ENCODE measurements at regions not wholly inside any gene's neighbourhood (a gene's known extent, or its start where the extent isn't known, plus 50 kb on each side); places are given as distances from the start of the nearest gene placed in this dataset.

- TF ChIP-seq CTCF (IDR thresholded peaks at IDR 0.05; ENCODE audit: low read depth, low read length, missing control alignments) = no peak
- no peak overlapping the region for H3K4me3 ChIP-seq (replicated peaks; ENCODE audit: low read depth, low read length)
- no peak for DNase-seq (ENCODE audit: extremely low read depth, low read depth)
These were observed 503.0 kb downstream of the LIG4 start for GRCh38 chr13:107712145-107712860.

GRCh38 chr13:107690181-107690580 lies 525.2 kb downstream of the LIG4 start:
- H3K4me3 ChIP-seq (replicated peaks; ENCODE audit: low read depth, low read length) = no peak overlapping the region
- no peak for TF ChIP-seq CTCF (IDR thresholded peaks at IDR 0.05; ENCODE audit: low read depth, low read length, missing control alignments)
- DNase-seq (ENCODE audit: extremely low read depth, low read depth) = no peak

- no peak for DNase-seq (ENCODE audit: extremely low read depth, low read depth)
- TF ChIP-seq CTCF (IDR thresholded peaks at IDR 0.05; ENCODE audit: low read depth, low read length, missing control alignments) = no peak
- H3K4me3 ChIP-seq (replicated peaks; ENCODE audit: low read depth, low read length) = no peak overlapping the region
These were observed 529.5 kb downstream of the LIG4 start for GRCh38 chr13:107685876-107686275.

- no peak for TF ChIP-seq CTCF (IDR thresholded peaks at IDR 0.05; ENCODE audit: low read depth, low read length, missing control alignments)
- no peak for DNase-seq (ENCODE audit: extremely low read depth, low read depth)
These were observed 533.7 kb downstream of the LIG4 start for GRCh38 chr13:107681600-107681999.

GRCh38 chr13:107680115-107680514 lies 535.2 kb downstream of the LIG4 start:
- no peak overlapping the region for H3K4me3 ChIP-seq (replicated peaks; ENCODE audit: low read depth, low read length)
- no peak for DNase-seq (ENCODE audit: extremely low read depth, low read depth)

More at GRCh38 chr13:107681600-107681999, 533.7 kb downstream of the LIG4 start:
- H3K4me3 ChIP-seq (replicated peaks; ENCODE audit: low read depth, low read length) = no peak overlapping the region

GRCh38 chr13:107678075-107678689 lies 537.2 kb downstream of the LIG4 start:
- DNase-seq (ENCODE audit: extremely low read depth, low read depth) = no peak
- no peak overlapping the region for H3K4me3 ChIP-seq (replicated peaks; ENCODE audit: low read depth, low read length)
- TF ChIP-seq CTCF (IDR thresholded peaks at IDR 0.05; ENCODE audit: low read depth, low read length, missing control alignments) = no peak

More at GRCh38 chr13:107680115-107680514, 535.2 kb downstream of the LIG4 start:
- no peak for TF ChIP-seq CTCF (IDR thresholded peaks at IDR 0.05; ENCODE audit: low read depth, low read length, missing control alignments)
